GM12878 (cell line): ENCODE measurements at regions not wholly inside any gene's neighbourhood (a gene's known extent, or its start where the extent isn't known, plus 50 kb on each side); places are given as distances from the start of the nearest gene placed in this dataset.

Experiments
- JUNB ChIP-seq: IDR thresholded peaks from 2 replicates; pipeline ENCODE4 v1.6.1; 2016; ENCODE audit warnings: antibody characterized with exemption, mild to moderate bottlenecking
- TF ChIP-seq, protein P1 (sequence below): fragments of 450-650 bp; formaldehyde crosslinking; IDR thresholded peaks from 2 replicates; pipeline ENCODE4 v1.5.0; 2022; ENCODE audit warnings: mild to moderate bottlenecking, missing genetic modification characterization
- TF ChIP-seq, protein P2 (sequence below): IDR thresholded peaks from 2 replicates; pipeline ENCODE4 v1.6.1; 2012; ENCODE audit warnings: low read depth, low read length, improper control_type of control experiment
- TF ChIP-seq, protein P3 (sequence below): fragments of 450-650 bp; IDR thresholded peaks from 2 replicates; pipeline ENCODE4 v1.6.1; 2017; ENCODE audit warnings: antibody characterized with exemption, mild to moderate bottlenecking, moderate library complexity
- TF ChIP-seq, protein P4 (sequence below): fragments of 450-650 bp; IDR thresholded peaks from 2 replicates; pipeline ENCODE4 v1.6.1; 2016; ENCODE audit warnings: mild to moderate bottlenecking
- TF ChIP-seq, protein P5 (sequence below): fragments of 150-350 bp; IDR thresholded peaks from 2 replicates; pipeline ENCODE4 v1.6.1; 2016; ENCODE audit warnings: low read depth, low read length

DNA sequence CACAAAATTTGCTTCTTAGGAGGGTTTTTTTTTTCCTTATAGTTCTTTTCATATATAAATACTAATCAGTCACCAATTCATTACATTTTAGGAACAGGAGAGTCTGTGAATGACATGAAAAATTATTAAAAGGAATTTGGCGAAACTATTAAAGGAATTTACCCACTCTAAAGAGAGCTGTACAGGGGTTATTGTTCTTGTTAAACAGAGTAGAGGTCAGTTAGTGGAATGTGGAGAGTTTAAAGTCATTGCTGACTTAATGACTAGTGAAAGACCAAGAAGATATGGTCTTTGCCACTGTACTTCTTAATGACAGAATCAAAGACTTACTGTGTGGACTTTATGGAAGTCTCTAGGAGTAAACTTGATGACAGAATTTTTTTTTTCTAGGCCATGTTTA lies 333.6 kb upstream of the C2CD4B start (continued):
- TF ChIP-seq, protein P1, sequence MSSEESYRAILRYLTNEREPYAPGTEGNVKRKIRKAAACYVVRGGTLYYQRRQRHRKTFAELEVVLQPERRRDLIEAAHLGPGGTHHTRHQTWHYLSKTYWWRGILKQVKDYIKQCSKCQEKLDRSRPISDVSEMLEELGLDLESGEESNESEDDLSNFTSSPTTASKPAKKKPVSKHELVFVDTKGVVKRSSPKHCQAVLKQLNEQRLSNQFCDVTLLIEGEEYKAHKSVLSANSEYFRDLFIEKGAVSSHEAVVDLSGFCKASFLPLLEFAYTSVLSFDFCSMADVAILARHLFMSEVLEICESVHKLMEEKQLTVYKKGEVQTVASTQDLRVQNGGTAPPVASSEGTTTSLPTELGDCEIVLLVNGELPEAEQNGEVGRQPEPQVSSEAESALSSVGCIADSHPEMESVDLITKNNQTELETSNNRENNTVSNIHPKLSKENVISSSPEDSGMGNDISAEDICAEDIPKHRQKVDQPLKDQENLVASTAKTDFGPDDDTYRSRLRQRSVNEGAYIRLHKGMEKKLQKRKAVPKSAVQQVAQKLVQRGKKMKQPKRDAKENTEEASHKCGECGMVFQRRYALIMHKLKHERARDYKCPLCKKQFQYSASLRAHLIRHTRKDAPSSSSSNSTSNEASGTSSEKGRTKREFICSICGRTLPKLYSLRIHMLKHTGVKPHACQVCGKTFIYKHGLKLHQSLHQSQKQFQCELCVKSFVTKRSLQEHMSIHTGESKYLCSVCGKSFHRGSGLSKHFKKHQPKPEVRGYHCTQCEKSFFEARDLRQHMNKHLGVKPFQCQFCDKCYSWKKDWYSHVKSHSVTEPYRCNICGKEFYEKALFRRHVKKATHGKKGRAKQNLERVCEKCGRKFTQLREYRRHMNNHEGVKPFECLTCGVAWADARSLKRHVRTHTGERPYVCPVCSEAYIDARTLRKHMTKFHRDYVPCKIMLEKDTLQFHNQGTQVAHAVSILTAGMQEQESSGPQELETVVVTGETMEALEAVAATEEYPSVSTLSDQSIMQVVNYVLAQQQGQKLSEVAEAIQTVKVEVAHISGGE = no peak
- TF ChIP-seq, protein P2, sequence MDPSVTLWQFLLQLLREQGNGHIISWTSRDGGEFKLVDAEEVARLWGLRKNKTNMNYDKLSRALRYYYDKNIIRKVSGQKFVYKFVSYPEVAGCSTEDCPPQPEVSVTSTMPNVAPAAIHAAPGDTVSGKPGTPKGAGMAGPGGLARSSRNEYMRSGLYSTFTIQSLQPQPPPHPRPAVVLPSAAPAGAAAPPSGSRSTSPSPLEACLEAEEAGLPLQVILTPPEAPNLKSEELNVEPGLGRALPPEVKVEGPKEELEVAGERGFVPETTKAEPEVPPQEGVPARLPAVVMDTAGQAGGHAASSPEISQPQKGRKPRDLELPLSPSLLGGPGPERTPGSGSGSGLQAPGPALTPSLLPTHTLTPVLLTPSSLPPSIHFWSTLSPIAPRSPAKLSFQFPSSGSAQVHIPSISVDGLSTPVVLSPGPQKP = no peak
- TF ChIP-seq, protein P3, sequence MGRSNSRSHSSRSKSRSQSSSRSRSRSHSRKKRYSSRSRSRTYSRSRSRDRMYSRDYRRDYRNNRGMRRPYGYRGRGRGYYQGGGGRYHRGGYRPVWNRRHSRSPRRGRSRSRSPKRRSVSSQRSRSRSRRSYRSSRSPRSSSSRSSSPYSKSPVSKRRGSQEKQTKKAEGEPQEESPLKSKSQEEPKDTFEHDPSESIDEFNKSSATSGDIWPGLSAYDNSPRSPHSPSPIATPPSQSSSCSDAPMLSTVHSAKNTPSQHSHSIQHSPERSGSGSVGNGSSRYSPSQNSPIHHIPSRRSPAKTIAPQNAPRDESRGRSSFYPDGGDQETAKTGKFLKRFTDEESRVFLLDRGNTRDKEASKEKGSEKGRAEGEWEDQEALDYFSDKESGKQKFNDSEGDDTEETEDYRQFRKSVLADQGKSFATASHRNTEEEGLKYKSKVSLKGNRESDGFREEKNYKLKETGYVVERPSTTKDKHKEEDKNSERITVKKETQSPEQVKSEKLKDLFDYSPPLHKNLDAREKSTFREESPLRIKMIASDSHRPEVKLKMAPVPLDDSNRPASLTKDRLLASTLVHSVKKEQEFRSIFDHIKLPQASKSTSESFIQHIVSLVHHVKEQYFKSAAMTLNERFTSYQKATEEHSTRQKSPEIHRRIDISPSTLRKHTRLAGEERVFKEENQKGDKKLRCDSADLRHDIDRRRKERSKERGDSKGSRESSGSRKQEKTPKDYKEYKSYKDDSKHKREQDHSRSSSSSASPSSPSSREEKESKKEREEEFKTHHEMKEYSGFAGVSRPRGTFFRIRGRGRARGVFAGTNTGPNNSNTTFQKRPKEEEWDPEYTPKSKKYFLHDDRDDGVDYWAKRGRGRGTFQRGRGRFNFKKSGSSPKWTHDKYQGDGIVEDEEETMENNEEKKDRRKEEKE = no peak
- TF ChIP-seq, protein P4, sequence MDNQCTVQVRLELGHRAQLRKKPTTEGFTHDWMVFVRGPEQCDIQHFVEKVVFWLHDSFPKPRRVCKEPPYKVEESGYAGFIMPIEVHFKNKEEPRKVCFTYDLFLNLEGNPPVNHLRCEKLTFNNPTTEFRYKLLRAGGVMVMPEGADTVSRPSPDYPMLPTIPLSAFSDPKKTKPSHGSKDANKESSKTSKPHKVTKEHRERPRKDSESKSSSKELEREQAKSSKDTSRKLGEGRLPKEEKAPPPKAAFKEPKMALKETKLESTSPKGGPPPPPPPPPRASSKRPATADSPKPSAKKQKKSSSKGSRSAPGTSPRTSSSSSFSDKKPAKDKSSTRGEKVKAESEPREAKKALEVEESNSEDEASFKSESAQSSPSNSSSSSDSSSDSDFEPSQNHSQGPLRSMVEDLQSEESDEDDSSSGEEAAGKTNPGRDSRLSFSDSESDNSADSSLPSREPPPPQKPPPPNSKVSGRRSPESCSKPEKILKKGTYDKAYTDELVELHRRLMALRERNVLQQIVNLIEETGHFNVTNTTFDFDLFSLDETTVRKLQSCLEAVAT = no peak
- TF ChIP-seq JUNB = no peak
- TF ChIP-seq, protein P5, sequence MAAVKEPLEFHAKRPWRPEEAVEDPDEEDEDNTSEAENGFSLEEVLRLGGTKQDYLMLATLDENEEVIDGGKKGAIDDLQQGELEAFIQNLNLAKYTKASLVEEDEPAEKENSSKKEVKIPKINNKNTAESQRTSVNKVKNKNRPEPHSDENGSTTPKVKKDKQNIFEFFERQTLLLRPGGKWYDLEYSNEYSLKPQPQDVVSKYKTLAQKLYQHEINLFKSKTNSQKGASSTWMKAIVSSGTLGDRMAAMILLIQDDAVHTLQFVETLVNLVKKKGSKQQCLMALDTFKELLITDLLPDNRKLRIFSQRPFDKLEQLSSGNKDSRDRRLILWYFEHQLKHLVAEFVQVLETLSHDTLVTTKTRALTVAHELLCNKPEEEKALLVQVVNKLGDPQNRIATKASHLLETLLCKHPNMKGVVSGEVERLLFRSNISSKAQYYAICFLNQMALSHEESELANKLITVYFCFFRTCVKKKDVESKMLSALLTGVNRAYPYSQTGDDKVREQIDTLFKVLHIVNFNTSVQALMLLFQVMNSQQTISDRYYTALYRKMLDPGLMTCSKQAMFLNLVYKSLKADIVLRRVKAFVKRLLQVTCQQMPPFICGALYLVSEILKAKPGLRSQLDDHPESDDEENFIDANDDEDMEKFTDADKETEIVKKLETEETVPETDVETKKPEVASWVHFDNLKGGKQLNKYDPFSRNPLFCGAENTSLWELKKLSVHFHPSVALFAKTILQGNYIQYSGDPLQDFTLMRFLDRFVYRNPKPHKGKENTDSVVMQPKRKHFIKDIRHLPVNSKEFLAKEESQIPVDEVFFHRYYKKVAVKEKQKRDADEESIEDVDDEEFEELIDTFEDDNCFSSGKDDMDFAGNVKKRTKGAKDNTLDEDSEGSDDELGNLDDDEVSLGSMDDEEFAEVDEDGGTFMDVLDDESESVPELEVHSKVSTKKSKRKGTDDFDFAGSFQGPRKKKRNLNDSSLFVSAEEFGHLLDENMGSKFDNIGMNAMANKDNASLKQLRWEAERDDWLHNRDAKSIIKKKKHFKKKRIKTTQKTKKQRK = no peak
